Ecto neural progenitor cell (in vitro differentiated cells): ENCODE measurements at regions not wholly inside any gene's neighbourhood (a gene's known extent, or its start where the extent isn't known, plus 50 kb on each side); places are given as distances from the start of the nearest gene placed in this dataset.
"Not testable (repeated sequence)": the region's sequence is repeated elsewhere in the genome, so short reads cannot be mapped to it uniquely, and the experiment has no call there.

Experiments used
- DNase-seq: peaks from one replicate; pipeline ENCODE4 v3.0.0-alpha.2; 2018; ENCODE audit warnings: low spot score

GRCh38 chr3:195669310-195669709 lies 51.5 kb upstream of the MUC20 start:
- not testable (repeated sequence) for DNase-seq

GRCh38 chr3:195668131-195668766 lies 52.5 kb upstream of the MUC20 start:
- DNase-seq: not testable (repeated sequence)

GRCh38 chr3:195665311-195665710 lies 55.5 kb upstream of the MUC20 start:
- DNase-seq: not testable (repeated sequence)

GRCh38 chr3:195664131-195664530 lies 56.6 kb upstream of the MUC20 start:
- DNase-seq: not testable (repeated sequence)

- not testable (repeated sequence) for DNase-seq
Observed at GRCh38 chr3:195659136-195659533, 61.6 kb upstream of the MUC20 start.

GRCh38 chr3:195658381-195659135 lies 62.2 kb upstream of the MUC20 start:
- not testable (repeated sequence) for DNase-seq

- DNase-seq: peak; percentile 88
Observed at GRCh38 chr3:195657475-195658372, 63.1 kb upstream of the MUC20 start.

- not testable (repeated sequence) for DNase-seq
Observed at GRCh38 chr3:195656091-195656490, 64.7 kb upstream of the MUC20 start.

- not testable (repeated sequence) for DNase-seq
Observed at GRCh38 chr3:195654746-195655145, 66.0 kb upstream of the MUC20 start.

GRCh38 chr3:195654138-195654537 lies 66.6 kb upstream of the MUC20 start:
- DNase-seq: not testable (repeated sequence)

GRCh38 chr3:195653641-195654040 lies 67.1 kb upstream of the MUC20 start:
- DNase-seq: not testable (repeated sequence)

GRCh38 chr3:195647912-195648702 lies 64.4 kb upstream of the APOD start:
- DNase-seq: not testable (repeated sequence)

- not testable (repeated sequence) for DNase-seq
Observed at GRCh38 chr3:195645872-195646271, 62.1 kb upstream of the APOD start.

GRCh38 chr3:195643245-195643644 lies 59.5 kb upstream of the APOD start:
- DNase-seq: not testable (repeated sequence)

- not testable (repeated sequence) for DNase-seq
Observed at GRCh38 chr3:195642311-195642710, 58.6 kb upstream of the APOD start.

GRCh38 chr3:195638456-195638855 lies 54.7 kb upstream of the APOD start:
- not testable (repeated sequence) for DNase-seq

- not testable (repeated sequence) for DNase-seq
Observed at GRCh38 chr3:195637473-195638233, 53.9 kb upstream of the APOD start.

GRCh38 chr3:195637011-195637410 lies 53.3 kb upstream of the APOD start:
- DNase-seq: not testable (repeated sequence)

GRCh38 chr3:195635898-195636685 lies 52.4 kb upstream of the APOD start:
- DNase-seq: not testable (repeated sequence)
